ENCODE measurements at regions not wholly inside any gene's neighbourhood (a gene's known extent, or its start where the extent isn't known, plus 50 kb on each side); places are given as distances from the start of the nearest gene placed in this dataset.
"Not testable (repeated sequence)": the region's sequence is repeated elsewhere in the genome, so short reads cannot be mapped to it uniquely, and the experiment has no call there.

GRCh38 chr7:156516791-156517378 is 123.7 kb upstream of the RNF32 start:
- DNase-seq (ENCODE audit: low read depth in 4 of 4, low spot score in 3 of 4): no peak

GRCh38 chr7:156515911-156516790 is 124.4 kb upstream of the RNF32 start:
- no peak for DNase-seq (ENCODE audit: low read depth in 4 of 4, low spot score in 3 of 4)

DNA sequence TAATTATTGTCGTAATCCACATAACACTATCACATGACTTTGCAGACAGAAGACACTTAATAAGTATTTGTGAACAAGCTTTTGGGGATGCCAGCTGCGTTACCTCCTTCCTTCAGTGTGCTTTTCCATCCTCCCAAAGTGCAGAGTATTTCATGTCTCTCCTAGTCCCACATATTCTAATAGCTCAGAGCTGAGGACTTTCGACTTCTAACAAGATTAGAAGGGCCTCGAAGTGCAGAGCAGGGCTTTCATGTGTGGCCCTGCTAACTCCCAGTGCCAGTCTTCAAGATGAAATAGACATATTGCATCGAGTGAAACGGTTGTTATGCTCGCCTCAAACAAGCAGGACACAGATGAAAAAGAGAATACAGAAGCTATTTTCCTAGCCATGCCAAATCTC is 125.7 kb upstream of the RNF32 start:
- DNase-seq (ENCODE audit: low read depth in 4 of 4, low spot score in 3 of 4): no peak

DNA sequence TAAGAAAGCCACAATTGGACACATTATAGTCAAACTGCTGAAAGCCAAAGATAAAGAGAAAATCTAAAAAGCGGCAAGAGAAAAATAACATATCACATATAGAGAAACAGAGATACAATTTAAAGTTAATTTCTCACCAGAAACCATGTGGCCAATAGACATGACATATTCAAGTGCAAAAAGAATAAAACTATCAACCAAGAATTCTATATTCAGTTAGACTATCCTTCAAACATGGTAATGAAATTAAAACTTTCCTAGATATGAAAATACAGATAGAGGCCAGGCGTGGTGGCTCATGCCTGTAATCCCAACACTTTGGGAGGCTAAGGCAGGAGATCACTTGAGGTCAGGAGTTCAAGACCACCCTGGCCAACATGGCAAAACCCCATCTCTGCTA is 129.1 kb upstream of the RNF32 start:
- DNase-seq (ENCODE audit: low read depth in 4 of 4, low spot score in 3 of 4): no peak

DNA sequence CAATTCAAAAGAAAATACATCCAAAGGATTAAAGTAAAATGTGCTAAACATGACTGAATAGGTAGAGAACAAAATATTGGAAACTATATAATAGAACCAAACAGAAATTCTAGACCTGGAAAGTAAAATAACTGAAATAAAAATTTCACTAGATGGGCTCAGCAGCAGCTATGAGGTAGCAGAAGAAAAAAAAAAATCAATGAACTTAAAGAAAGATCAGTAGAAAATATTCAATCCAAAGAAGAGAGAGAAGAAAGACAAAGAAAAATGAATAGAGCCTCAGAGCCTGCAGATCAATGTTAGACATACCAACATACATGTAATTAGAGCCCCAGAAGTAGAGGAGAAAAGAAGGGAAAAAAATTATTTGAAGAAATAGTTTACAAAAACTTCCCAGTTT is 129.6 kb upstream of the RNF32 start:
- no peak for DNase-seq (ENCODE audit: low read depth in 4 of 4, low spot score in 3 of 4)

- no peak for DNase-seq (ENCODE audit: low read depth in 4 of 4, low spot score in 3 of 4)
Measured at GRCh38 chr7:156509216-156509615, 131.4 kb upstream of the RNF32 start.

GRCh38 chr7:156505876-156506275 is 134.7 kb upstream of the RNF32 start:
- no peak for DNase-seq (ENCODE audit: low read depth in 4 of 4, low spot score in 3 of 4)

DNA sequence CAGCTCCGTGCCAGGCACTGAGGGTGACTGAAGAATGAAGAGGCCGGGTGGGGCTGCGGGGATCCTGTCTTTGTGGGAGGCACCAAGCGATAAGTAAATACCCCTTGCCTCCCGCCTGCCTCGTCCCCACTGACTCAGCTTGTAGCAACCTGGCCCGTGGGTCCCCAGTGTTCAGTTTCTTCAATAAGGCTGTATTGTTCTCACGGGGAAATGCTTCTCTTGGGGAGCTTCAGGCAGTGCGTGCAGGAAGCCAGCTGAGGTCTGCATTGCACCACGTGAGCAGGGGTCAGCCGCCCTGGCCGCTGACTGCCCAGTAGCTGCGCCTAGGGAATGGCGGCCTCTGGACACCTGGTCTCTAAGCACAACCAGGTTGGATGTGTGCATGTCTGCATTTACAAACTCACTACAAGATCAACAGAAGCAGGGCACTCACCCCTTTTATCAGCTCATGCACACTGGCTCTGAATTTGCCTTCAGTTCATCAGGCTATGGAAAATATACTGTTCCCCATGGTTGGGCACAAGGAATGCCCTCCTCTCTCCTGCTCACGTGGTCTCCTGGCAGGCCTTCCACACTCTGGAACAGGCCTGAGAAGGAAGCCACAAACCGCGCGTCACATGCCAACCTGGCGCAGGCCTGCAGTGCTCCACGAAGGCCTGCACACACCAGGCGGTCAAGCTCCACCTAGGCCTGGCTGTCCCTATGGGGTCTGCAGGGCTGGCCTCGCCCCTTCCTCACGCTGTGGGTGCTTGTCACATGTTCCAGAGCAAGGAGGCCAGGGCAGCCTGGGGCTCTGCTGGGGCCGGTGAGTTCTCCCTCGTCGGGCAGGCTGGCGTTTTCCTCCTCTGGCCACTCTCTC is 135.7 kb upstream of the RNF32 start:
- peak in 3 of 4 donors; percentile 35 to 74 (median 69) for DNase-seq (ENCODE audit: low read depth in 4 of 4, low spot score in 3 of 4)

DNA sequence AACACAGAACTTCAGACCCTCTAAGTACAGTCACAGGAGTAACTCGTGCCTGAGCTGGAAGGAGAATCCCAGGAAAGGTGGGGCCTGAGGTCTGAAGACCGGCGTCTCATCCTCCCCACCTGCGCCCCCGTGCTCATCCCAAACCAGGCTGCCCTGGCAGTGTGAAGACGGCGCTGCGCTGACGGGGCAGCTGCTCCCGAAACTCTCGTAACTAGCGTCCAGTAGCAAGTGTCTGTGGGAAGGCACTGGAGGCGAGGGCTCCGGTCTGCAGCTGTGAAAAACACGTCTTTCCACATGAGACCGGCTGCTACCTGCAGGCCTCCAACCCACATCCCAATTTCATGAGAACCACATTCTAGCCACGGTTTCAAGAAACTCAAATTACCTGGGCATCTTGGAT is 136.6 kb upstream of the RNF32 start:
- DNase-seq (ENCODE audit: low read depth in 4 of 4, low spot score in 3 of 4): no peak

DNA sequence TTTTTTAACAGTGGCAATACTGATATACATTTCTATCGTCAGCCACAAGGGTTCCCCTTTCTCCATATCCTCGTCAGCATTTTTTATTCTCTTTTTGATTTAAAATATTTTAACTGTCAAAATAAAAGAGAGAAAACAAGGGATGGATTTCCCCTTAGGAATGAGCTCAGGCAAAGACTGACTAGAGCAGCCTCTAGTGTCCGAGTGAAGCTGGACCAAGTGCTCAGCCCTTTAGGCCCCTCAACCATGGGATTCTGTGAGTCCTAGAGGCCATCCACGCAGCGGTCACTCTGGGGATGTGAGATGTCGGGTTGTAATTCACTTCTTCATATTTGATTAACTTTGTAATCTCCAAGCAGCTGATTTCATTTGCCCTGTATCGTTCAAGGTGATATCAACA is 137.4 kb upstream of the RNF32 start:
- DNase-seq (ENCODE audit: low read depth in 4 of 4, low spot score in 3 of 4): no peak

GRCh38 chr7:156501815-156502214 is 138.8 kb upstream of the RNF32 start:
- not testable (repeated sequence) for DNase-seq (ENCODE audit: low read depth in 4 of 4, low spot score in 3 of 4)

DNA sequence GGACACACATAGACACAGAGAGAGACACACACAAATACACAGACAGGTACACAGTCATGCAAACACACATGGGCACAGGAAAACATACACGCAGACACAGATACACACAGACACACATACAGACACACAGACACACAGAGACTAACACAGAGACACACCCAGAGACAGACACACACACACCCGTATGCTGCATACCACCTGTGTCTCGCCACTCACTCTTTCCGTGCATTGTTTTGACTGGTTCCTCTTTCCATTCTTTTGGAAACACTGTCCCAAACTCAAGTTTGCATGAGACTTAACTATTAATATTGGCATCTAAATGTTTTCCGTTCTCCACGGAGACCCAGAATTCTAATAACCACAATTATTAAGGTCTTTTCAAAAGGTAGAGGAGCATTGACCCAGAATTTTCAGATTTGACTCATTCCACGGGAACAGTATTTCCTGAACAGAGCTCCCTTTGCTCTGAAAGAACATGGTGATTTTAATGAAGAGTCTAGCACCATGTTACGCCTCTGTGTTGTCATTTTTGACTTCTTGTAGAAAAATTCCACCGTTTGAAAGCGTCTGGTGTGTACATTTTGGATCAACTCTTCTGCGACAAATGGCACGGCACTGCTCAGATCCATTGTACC is 141.2 kb upstream of the RNF32 start:
- no peak for DNase-seq (ENCODE audit: low read depth in 4 of 4, low spot score in 3 of 4)

DNA sequence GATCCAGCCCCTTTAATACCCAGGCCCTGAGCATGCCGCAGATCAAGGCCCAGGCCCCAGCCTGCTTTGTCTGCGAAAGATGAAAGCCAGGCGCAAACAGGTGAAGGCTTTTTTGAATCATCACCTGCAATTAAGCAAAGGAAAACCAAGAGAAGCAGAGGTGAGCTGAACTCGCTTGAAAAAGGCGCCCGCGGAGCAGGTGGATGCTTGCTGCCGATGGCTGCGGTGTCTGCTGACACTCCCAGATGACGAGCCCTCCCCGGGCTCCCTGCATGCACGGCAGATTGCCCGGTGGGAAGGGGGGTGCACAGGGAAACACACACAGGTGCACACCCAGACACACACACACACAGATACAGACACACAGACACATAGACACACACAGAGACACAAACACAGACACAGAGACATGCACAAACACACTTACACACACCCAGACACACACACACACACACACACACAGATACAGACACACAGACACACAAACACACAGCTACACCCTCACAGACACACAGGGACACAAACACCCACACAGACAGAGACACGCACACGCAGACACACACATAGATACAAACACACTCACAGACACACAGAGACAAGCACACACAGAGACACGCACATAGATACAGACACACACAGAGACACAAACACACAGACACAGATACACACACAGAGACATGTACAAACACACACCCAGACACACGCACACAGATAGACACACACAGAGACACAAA is 142.6 kb upstream of the RNF32 start:
- DNase-seq (ENCODE audit: low read depth in 4 of 4, low spot score in 3 of 4): no peak

- DNase-seq (ENCODE audit: low read depth in 4 of 4, low spot score in 3 of 4): no peak
Measured at GRCh38 chr7:156496865-156497264, 143.7 kb upstream of the RNF32 start.

DNA sequence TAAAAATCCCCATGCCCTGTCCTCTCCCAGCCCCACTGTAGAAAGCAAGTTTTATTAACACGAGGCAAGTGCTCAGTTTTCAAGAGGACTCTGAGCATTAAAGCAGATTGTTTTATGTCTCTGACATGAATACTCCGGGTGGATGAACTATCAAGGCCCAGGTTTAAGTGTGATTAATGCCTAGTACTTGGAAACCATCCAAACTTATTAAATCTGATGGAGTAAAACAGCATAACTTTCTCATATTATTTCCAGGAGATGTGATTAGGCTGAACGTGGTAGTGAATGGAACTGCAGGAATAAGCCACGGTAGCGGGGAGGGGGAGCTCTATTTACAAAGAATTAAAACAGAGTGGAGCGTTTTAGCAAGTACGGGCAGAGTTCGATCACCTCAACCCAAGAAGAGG is 144.2 kb upstream of the RNF32 start:
- no peak for DNase-seq (ENCODE audit: low read depth in 4 of 4, low spot score in 3 of 4)

DNA sequence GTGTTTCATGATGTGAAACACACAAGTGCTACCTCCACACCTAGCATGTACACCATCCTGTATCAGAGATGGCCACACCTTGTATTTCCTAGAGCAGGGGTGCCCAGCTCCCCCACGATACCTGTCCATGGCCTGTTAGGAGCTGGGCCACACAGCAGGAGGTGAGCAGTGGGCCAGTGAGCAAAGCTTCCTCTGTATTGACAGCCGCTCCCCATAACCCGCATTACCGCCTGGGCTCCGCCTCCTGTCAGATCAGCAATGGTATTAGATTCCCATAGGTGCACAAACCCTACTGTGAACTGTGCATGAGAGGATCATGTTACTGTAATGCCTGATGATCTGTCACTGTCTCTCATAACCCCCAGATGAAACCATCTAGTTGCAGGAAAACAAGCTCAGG is 145.6 kb upstream of the RNF32 start:
- no peak for DNase-seq (ENCODE audit: low read depth in 4 of 4, low spot score in 3 of 4)

DNA sequence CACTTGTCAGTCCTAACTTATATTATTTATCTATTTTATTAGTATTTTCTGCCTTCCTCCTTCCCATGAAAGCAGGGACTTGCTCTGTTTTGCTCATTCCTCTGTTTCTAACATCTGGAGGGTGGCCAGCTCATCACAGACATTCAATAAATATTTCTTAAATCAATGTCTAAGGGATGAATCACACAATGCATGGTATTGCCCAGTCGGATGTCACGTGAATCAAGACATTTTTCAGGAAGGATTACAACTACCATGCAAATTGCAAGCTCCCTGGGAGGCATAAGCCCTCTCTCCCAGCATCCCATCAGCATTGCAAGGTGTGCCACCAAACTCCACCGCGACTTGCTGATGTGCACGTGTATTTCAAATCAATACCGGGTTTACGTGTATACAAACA is 146.6 kb upstream of the RNF32 start:
- DNase-seq (ENCODE audit: low read depth in 4 of 4, low spot score in 3 of 4): no peak

- DNase-seq (ENCODE audit: low read depth in 4 of 4, low spot score in 3 of 4): no peak
Measured at GRCh38 chr7:156492170-156492569, 148.4 kb upstream of the RNF32 start.

- DNase-seq (ENCODE audit: low read depth in 4 of 4, low spot score in 3 of 4): no peak
Measured at GRCh38 chr7:156491435-156491834, 149.1 kb upstream of the RNF32 start.
